Neutrophil (primary cell): ENCODE measurements at regions not wholly inside any gene's neighbourhood (a gene's known extent, or its start where the extent isn't known, plus 50 kb on each side); places are given as distances from the start of the nearest gene placed in this dataset.

Source experiments
- H3K27ac ChIP-seq: fragments of 200-600 bp; sonication (generic); 2 replicates; pipeline ENCODE4 v1.5.1; 2016; ENCODE audit warnings: mild to moderate bottlenecking, moderate library complexity
- H3K27me3 ChIP-seq: fragments of 200-600 bp; sonication (generic); 2 replicates; pipeline ENCODE4 v1.6.0; 2016; ENCODE audit warnings: mild to moderate bottlenecking
- H3K36me3 ChIP-seq: fragments of 200-600 bp; sonication (generic); 2 replicates; pipeline ENCODE4 v1.5.1; 2017
- H3K4me1 ChIP-seq, 2 experiments: fragments of 200-600 bp in 1 of 2; sonication (generic) in 1 of 2; 1 replicate in 1 of 2; 2 replicates in 1 of 2; pipeline versions ENCODE4 v1.5.1 to v1.6.1; 2013 to 2016; ENCODE audit warnings: low read depth in 1 of 2, low read length in 1 of 2, mild to moderate bottlenecking in 1 of 2, moderate library complexity in 1 of 2; ENCODE audit not compliant: control insufficient read depth in 1 of 2, insufficient read depth in 1 of 2
- H3K4me3 ChIP-seq, 2 experiments: fragments of 200-600 bp in 1 of 2; sonication (generic) in 1 of 2; 1 replicate in 1 of 2; 2 replicates in 1 of 2; pipeline ENCODE4 v1.5.1; 2013 to 2016; ENCODE audit warnings: low read depth in 1 of 2, low read length in 1 of 2, mild to moderate bottlenecking in 1 of 2, moderate library complexity in 1 of 2
- H3K9me3 ChIP-seq: fragments of 200-600 bp; sonication (generic); 2 replicates; pipeline ENCODE4 v1.5.1; 2016
- TF ChIP-seq, protein P1 (sequence below): fragments of 200-600 bp; sonication (generic); IDR thresholded peaks from 2 replicates; pipeline ENCODE4 v1.5.1; 2016; ENCODE audit warnings: antibody characterized with exemption

DNA sequence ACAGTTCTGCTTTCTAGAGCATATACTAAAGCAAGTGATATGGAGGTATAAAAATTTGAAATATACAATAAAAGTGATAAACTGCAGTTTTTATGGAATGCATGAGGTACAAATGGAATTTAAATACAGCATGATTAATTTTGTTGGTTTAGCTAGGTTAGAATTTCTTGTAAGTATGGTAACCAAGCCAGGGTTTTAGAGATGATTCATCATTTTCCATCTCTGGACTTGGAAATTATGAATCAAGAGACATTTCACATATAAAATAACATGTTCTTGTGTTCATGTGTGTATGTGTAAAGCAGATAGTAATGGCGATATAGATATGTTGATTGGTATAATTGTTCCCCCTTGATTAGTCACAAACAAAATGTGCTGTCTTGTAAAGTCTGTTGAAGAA lies 1219.8 kb downstream of the CDH8 start:
- Histone ChIP-seq H3K4me3 (no peak overlapping the region), H3K36me3 (no peaks in the 10 kb centered on the region), H3K9me3 (no peaks in the 10 kb centered on the region), H3K27me3 (no peaks in the 10 kb centered on the region), H3K4me1 (no peaks in the 10 kb centered on the region), H3K27ac (no peak overlapping the region)
- TF ChIP-seq, protein P1, sequence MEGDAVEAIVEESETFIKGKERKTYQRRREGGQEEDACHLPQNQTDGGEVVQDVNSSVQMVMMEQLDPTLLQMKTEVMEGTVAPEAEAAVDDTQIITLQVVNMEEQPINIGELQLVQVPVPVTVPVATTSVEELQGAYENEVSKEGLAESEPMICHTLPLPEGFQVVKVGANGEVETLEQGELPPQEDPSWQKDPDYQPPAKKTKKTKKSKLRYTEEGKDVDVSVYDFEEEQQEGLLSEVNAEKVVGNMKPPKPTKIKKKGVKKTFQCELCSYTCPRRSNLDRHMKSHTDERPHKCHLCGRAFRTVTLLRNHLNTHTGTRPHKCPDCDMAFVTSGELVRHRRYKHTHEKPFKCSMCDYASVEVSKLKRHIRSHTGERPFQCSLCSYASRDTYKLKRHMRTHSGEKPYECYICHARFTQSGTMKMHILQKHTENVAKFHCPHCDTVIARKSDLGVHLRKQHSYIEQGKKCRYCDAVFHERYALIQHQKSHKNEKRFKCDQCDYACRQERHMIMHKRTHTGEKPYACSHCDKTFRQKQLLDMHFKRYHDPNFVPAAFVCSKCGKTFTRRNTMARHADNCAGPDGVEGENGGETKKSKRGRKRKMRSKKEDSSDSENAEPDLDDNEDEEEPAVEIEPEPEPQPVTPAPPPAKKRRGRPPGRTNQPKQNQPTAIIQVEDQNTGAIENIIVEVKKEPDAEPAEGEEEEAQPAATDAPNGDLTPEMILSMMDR, result no peak

DNA sequence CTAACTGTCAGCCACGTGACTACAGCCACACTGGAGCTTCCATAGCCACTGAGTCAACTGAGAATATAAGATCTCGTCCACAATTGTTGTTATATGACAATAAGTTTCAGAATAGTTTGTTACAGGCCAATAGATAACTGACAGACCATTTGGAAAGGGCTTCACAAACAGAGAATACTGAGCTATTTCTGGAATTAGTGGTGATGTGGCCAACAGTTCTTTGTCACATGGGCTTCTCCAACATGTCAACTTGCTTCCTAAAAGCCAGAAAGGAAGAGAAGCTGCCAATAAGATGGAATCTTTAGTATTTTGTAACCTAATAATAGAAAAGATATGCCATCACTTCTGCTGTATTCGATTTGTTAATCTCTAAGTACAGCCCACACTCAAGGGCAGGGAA lies 1220.4 kb downstream of the CDH8 start:
- H3K27ac ChIP-seq, result no peak overlapping the region

DNA sequence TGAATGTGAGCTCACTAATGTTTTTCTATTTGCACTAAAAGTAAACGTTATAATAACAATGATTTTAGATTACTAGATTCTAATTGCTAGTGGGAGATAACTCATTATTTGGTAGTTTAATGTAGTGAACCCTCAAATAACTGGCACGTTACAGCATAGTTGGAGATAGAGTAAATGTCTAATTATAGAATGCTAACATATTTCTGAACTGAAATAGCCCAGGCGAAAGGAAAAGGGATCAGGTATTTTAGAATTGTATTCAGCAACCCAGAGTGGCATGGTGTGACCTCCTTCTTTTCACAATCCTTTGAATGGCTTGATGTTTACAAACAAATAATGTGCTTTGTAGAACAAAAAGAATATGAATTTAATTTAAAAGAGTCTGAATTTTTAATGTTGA lies 1221.2 kb downstream of the CDH8 start:
- no peaks in the 10 kb centered on the region for H3K9me3 ChIP-seq
- TF ChIP-seq, protein P1, result no peak
- no peak overlapping the region for H3K27ac ChIP-seq
- H3K27me3 ChIP-seq, result no peaks in the 10 kb centered on the region
- H3K4me3 ChIP-seq, result no peak overlapping the region
- no peaks in the 10 kb centered on the region for H3K36me3 ChIP-seq
- no peaks in the 10 kb centered on the region for H3K4me1 ChIP-seq

More for the DNA sequence above, 1220.4 kb downstream of the CDH8 start:
- no peaks in the 10 kb centered on the region for H3K4me1 ChIP-seq
- no peak overlapping the region for H3K4me3 ChIP-seq
- H3K27me3 ChIP-seq, result no peaks in the 10 kb centered on the region
- TF ChIP-seq, protein P1, result no peak
- no peaks in the 10 kb centered on the region for H3K36me3 ChIP-seq
- H3K9me3 ChIP-seq, result no peaks in the 10 kb centered on the region

DNA sequence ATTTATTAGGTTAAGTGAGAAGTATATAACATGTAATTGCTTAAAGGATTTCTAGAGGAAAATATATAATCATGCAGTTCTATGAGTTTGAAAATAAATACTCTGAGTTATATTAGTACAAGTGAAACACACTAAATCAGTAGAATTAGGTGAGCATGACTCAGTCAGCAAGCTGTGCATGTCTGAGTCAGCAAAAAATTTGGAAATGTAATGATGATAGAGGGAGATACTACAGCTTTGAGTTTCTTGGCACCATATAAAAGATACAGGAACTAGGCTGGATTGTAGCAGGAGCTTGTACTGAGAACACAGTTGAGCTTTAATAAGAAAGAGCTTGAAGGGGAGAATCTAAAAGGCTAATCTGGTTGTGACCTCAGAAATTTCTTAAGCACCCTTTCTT lies 1224.6 kb downstream of the CDH8 start:
- Histone ChIP-seq H3K9me3 (no peaks in the 10 kb centered on the region), H3K27me3 (no peaks in the 10 kb centered on the region), H3K27ac (no peak overlapping the region), H3K4me3 (no peak overlapping the region), H3K36me3 (no peaks in the 10 kb centered on the region), H3K4me1 (no peaks in the 10 kb centered on the region)
- TF ChIP-seq, protein P1, result no peak

DNA sequence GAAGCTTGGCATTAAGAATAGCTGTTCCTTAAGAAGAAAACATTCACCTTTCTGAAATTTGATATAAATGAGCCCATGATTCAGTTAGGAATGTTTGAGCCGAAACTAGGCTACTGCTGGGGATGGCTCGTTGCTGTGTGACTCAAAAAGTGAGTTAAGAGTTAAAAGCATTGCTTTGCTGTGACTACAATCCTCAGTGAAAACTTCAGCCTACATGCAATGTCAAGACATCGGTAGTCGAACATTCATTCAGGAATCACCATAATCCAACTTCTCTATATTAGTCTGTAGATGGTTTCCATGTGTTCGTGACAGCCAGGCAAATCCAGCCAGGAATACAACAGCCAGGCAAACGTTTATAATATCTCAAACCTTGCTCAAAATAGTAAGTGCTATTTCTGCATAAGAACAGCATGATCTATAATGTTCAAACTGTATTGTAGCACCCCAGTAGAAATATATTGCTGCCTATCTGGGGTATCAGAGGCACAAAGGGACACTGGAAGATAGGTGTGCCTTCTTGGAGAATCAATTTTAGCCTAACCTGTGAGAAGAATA lies 1225.1 kb downstream of the CDH8 start:
- Histone ChIP-seq H3K9me3 (no peaks in the 10 kb centered on the region), H3K4me1 (no peaks in the 10 kb centered on the region), H3K27me3 (no peaks in the 10 kb centered on the region), H3K4me3 (no peak overlapping the region), H3K27ac (no peak overlapping the region), H3K36me3 (no peaks in the 10 kb centered on the region)
- TF ChIP-seq, protein P1, result no peak

DNA sequence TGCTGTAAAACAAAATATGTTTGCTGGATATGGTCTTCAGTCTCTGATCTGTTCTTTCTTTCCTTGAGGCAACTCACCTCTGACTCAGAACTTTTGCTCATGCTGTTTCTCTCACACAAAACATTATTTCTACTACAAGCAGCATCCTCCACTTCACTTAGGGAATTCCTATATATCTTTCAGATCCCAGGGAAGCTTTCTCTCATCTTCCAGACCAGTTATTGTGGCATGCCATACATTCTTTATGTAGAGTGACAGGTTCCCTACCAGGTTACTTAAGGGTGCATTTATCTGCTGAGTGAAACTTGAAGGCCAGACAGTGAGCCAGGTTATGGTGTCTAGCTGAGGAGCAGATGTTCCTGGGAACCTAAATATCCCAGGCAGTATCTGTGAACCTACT lies 1226.0 kb downstream of the CDH8 start:
- H3K4me1 ChIP-seq, result no peaks in the 10 kb centered on the region
- no peaks in the 10 kb centered on the region for H3K9me3 ChIP-seq
- TF ChIP-seq, protein P1, result no peak
- no peak overlapping the region for H3K4me3 ChIP-seq
- H3K36me3 ChIP-seq, result no peaks in the 10 kb centered on the region
- H3K27ac ChIP-seq, result no peak overlapping the region
- H3K27me3 ChIP-seq, result no peaks in the 10 kb centered on the region
